Skeletal muscle tissue (tissue), 3 donors: ENCODE measurements at regions not wholly inside any gene's neighbourhood (a gene's known extent, or its start where the extent isn't known, plus 50 kb on each side); places are given as distances from the start of the nearest gene placed in this dataset.

Source experiments
- H3K27ac ChIP-seq: one replicate; pipeline ENCODE4 v1.7.0; 2013; ENCODE audit warnings: mild to moderate bottlenecking, low read depth, low read length, inconsistent platforms
- H3K27me3 ChIP-seq, 3 donors: one replicate each; pipeline ENCODE4 v1.7.0; 2013; ENCODE audit warnings: low read length in 3 of 3; ENCODE audit not compliant: control insufficient read depth in 3 of 3, insufficient read depth in 3 of 3
- H3K36me3 ChIP-seq, 3 donors: one replicate each; pipeline ENCODE4 v1.7.0; 2013; ENCODE audit warnings: low read length in 3 of 3; ENCODE audit not compliant: control insufficient read depth in 3 of 3, insufficient read depth in 3 of 3
- H3K4me1 ChIP-seq, 3 donors: one replicate each; pipeline ENCODE4 v1.7.0; 2013; ENCODE audit warnings: low read length in 3 of 3, mild to moderate bottlenecking in 3 of 3; ENCODE audit not compliant: control insufficient read depth in 3 of 3, insufficient read depth in 3 of 3
- H3K4me3 ChIP-seq, 3 donors: one replicate each; pipeline ENCODE4 v1.7.0; 2013; ENCODE audit warnings: low read length in 3 of 3
- H3K9ac ChIP-seq, 3 donors: one replicate each; pipeline ENCODE4 v1.7.0; 2013; ENCODE audit warnings: low read length in 3 of 3, mild to moderate bottlenecking in 3 of 3, moderate library complexity in 2 of 3, low read depth in 1 of 3
- H3K9me3 ChIP-seq, 3 donors: one replicate each; pipeline ENCODE4 v1.7.0; 2013; ENCODE audit warnings: low read length in 3 of 3; ENCODE audit not compliant: control insufficient read depth in 3 of 3
- donor health status: Osteomylitis.

DNA sequence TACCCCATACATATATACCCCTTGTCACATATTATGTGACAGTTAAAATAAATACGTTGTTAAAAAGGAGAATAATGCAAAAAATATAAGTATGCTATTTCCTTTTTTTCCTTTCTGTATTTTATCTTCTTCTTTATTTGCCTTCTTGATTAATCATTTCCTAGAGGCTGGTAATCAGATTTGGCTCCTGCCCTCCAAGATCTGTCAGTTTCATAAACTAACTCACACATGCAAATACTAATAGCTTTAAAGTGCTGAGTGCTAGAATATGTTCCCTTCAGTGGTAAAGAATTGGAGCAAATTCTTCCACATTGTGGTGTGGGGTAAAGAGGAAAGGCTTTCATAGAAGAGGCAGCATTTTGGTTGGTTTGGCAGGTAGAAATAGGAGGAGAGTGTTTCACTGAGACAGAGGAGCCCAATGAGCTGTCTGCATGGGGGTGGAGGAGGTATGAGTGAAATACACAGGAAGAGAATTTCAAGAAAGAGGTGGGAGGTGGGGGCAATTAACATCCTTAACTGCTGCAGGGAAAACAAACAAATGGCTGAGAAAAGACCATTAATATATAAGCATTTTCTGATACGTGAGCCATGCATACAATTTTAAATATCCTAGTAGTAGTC, 523.9 kb downstream of the BMP2 start:
- no peaks in the 10 kb centered on the region for H3K27me3 ChIP-seq
- H3K36me3 ChIP-seq, result no peaks in the 10 kb centered on the region
- no peaks in the 10 kb centered on the region for H3K4me1 ChIP-seq
- no peak overlapping the region for H3K4me3 ChIP-seq
- H3K27ac ChIP-seq, result no peak overlapping the region
- H3K9me3 ChIP-seq, result no peaks in the 10 kb centered on the region
- no peak overlapping the region for H3K9ac ChIP-seq

DNA sequence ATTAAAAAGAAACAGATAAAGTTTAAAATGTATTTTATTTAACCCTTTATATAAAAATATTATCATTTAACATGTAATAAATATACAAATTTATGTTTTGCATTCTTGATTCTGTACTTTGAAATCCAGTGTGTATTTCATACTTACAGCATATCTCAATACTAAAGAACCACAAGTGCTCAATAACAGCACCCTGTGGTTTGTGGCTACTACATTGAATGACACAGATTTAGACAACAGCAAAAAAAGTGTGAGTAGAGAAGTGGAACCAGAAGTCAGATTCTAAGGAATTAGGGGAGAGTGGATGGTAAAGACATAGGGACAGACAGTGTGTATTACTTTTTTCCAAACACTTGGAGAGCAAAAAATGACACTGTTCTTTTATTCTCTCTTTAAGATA, 524.5 kb downstream of the BMP2 start:
- Histone ChIP-seq H3K36me3 (no peaks in the 10 kb centered on the region), H3K27me3 (no peaks in the 10 kb centered on the region), H3K4me3 (no peak overlapping the region), H3K9ac (no peak overlapping the region), H3K4me1 (no peaks in the 10 kb centered on the region), H3K9me3 (no peaks in the 10 kb centered on the region), H3K27ac (no peak overlapping the region)

DNA sequence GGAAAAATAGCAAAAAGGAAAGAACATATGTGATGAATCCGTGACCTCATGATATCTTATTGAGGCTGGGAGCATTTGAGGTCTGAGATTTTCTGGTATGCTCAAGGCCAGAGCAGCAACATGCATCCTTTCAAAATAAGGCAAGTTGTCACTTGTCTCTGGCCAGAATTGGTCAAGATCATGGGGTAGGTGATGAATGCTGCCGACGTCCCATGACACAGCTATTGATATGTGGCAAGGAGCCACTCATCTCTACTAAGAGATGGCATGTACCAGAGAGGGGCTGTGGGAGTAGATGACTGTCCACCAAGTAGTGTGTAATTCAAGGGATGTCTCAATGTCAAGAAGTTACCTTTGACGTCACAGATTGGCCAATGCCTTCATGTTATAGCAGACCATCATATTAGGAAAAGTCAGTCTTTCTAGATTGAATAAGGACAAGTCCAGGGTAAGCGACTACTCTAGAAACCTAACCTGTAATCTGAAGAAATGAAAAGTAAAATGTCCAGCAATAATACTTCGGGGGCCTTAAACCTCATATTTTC, 527.4 kb downstream of the BMP2 start:
- Histone ChIP-seq H3K9me3 (no peaks in the 10 kb centered on the region), H3K9ac (no peak overlapping the region)

GRCh38 chr20:7301807-7302206, 534.3 kb downstream of the BMP2 start:
- no peaks in the 10 kb centered on the region for H3K36me3 ChIP-seq
- H3K27ac ChIP-seq, result no peak overlapping the region
- H3K27me3 ChIP-seq, result no peaks in the 10 kb centered on the region
- no peak overlapping the region for H3K9ac ChIP-seq
- H3K9me3 ChIP-seq, result no peaks in the 10 kb centered on the region
- H3K4me1 ChIP-seq, result no peaks in the 10 kb centered on the region
- H3K4me3 ChIP-seq, result no peak overlapping the region

More for the DNA sequence above, 527.4 kb downstream of the BMP2 start:
- H3K27me3 ChIP-seq, result no peaks in the 10 kb centered on the region
- H3K4me1 ChIP-seq, result no peaks in the 10 kb centered on the region
- no peak overlapping the region for H3K27ac ChIP-seq
- no peaks in the 10 kb centered on the region for H3K36me3 ChIP-seq
- no peak overlapping the region for H3K4me3 ChIP-seq

DNA sequence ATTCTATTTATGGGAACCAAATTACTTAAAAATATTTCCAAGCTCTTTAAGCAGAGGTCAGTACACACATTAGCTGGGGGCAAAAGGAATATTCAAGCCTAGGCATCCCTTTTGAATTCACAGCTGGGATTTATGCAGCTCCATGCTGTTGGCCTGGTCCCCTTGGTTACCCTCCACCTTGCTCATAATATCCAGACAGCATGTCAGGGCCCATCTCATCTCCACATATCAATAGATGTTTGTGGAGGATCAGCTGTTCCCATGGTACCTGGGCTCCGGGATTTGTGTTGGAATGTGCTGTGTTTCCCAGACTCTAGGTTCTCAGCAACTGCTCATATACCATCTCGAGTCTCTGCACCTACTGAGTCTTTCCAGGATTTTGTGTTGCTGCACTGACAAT, 534.8 kb downstream of the BMP2 start:
- Histone ChIP-seq H3K4me1 (no peaks in the 10 kb centered on the region), H3K27ac (no peak overlapping the region), H3K36me3 (no peaks in the 10 kb centered on the region), H3K27me3 (no peaks in the 10 kb centered on the region), H3K9me3 (no peaks in the 10 kb centered on the region), H3K4me3 (no peak overlapping the region), H3K9ac (no peak overlapping the region)

DNA sequence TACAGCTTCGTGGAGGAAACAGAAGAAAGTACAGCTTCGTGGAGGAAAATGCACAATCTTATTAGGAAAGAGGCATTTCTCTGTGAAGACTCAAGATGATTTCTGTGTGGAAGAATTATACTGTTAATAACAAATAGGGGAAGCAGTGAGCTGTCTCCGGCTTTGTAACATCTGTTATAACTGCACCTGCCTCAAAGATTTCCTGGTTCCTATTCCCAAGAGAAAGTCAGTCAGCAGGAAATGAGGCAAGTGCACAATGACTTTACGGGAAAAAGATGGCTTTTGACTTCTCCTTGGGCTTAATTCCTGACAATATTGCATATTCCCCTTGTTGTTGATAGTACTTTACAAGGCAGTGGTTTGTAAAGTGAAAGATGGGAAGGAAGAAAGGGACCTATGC, 538.5 kb downstream of the BMP2 start:
- H3K9me3 ChIP-seq, result no peaks in the 10 kb centered on the region
- H3K9ac ChIP-seq, result no peak overlapping the region
- H3K27me3 ChIP-seq, result no peaks in the 10 kb centered on the region
- no peaks in the 10 kb centered on the region for H3K4me1 ChIP-seq
- no peaks in the 10 kb centered on the region for H3K36me3 ChIP-seq
- no peak overlapping the region for H3K4me3 ChIP-seq
- no peak overlapping the region for H3K27ac ChIP-seq

DNA sequence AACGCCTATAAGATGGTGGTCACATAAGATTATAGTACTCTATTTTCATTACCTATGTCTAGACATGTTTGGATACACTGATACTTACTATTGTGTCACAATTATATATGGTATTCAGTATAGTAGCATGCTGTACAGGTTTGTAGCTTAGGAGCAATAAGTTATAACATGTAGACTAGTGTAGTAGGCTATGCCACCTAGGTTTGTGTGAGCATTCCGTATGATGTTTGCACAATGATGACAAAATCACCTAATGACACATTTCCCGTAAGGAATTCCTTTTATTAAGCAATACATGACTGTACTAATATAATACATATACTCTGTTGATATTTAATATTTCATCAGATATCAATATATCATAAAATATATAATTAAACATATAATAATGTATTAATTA, 540.7 kb downstream of the BMP2 start:
- no peaks in the 10 kb centered on the region for H3K36me3 ChIP-seq
- H3K9ac ChIP-seq, result no peak overlapping the region
- H3K27ac ChIP-seq, result no peak overlapping the region
- H3K27me3 ChIP-seq, result no peaks in the 10 kb centered on the region
- H3K4me3 ChIP-seq, result no peak overlapping the region
- no peaks in the 10 kb centered on the region for H3K4me1 ChIP-seq
- H3K9me3 ChIP-seq, result no peaks in the 10 kb centered on the region

GRCh38 chr20:7313047-7313446, 545.6 kb downstream of the BMP2 start:
- Histone ChIP-seq H3K27ac (no peak overlapping the region), H3K4me1 (no peaks in the 10 kb centered on the region), H3K27me3 (no peaks in the 10 kb centered on the region), H3K36me3 (no peaks in the 10 kb centered on the region), H3K9ac (no peak overlapping the region), H3K4me3 (no peak overlapping the region), H3K9me3 (no peaks in the 10 kb centered on the region)

DNA sequence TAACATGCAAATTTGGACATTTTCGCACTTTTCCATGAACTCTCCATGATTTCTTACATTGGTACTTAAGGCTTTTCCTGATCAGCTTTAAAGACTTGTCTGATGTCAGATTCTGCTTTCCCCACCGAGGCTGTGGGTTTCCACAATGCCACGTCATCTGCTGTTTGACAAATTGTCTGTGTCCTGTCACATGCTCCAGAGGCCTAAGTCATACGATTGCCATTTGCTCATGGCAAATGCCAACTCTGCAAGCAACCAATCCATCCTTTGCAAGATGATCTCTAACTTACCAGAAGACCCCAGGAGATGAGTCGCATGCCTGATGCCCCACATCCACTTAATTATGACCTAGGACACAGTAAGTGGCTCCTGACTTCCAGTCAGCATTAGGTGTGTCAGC, 556.5 kb downstream of the BMP2 start:
- Histone ChIP-seq H3K9ac (no peak overlapping the region), H3K36me3 (no peaks in the 10 kb centered on the region), H3K27ac (no peak overlapping the region), H3K27me3 (no peaks in the 10 kb centered on the region), H3K4me1 (no peaks in the 10 kb centered on the region), H3K4me3 (no peak overlapping the region), H3K9me3 (no peaks in the 10 kb centered on the region)

GRCh38 chr20:7327810-7328209, 560.3 kb downstream of the BMP2 start:
- no peak overlapping the region for H3K4me3 ChIP-seq
- H3K9ac ChIP-seq, result no peak overlapping the region
- H3K27ac ChIP-seq, result no peak overlapping the region
- H3K4me1 ChIP-seq, result no peaks in the 10 kb centered on the region
- no peaks in the 10 kb centered on the region for H3K27me3 ChIP-seq
- H3K9me3 ChIP-seq, result no peaks in the 10 kb centered on the region
- no peaks in the 10 kb centered on the region for H3K36me3 ChIP-seq
